AG20443 (cell line): ENCODE measurements at regions not wholly inside any gene's neighbourhood (a gene's known extent, or its start where the extent isn't known, plus 50 kb on each side); places are given as distances from the start of the nearest gene placed in this dataset.

Experiments
- DNase-seq: peaks from one replicate; pipeline ENCODE4 v3.0.0; 2012; ENCODE audit warnings: low spot score, mixed read lengths

GRCh38 chr2:128450211-128451024 lies 131.8 kb upstream of the HS6ST1 start:
- DNase-seq, result no peak

GRCh38 chr2:128451084-128452023 lies 132.7 kb upstream of the HS6ST1 start:
- no peak for DNase-seq

- no peak for DNase-seq
Observed at GRCh38 chr2:128452024-128452411, 133.3 kb upstream of the HS6ST1 start.

- no peak for DNase-seq
Observed at GRCh38 chr2:128452536-128453530, 134.2 kb upstream of the HS6ST1 start.

GRCh38 chr2:128454980-128455720 lies 136.5 kb upstream of the HS6ST1 start:
- DNase-seq, result no peak

GRCh38 chr2:128455721-128456050 lies 137.0 kb upstream of the HS6ST1 start:
- DNase-seq, result no peak

- no peak for DNase-seq
Observed at GRCh38 chr2:128456281-128456680, 137.6 kb upstream of the HS6ST1 start.

GRCh38 chr2:128457006-128457604 lies 138.4 kb upstream of the HS6ST1 start:
- DNase-seq, result no peak

GRCh38 chr2:128457716-128458115 lies 139.0 kb upstream of the HS6ST1 start:
- DNase-seq, result no peak

GRCh38 chr2:128458505-128458904 lies 139.8 kb upstream of the HS6ST1 start:
- no peak for DNase-seq

- no peak for DNase-seq
Observed at GRCh38 chr2:128464456-128464855, 145.8 kb upstream of the HS6ST1 start.

- DNase-seq, result no peak
Observed at GRCh38 chr2:128465246-128466170, 146.8 kb upstream of the HS6ST1 start.

- DNase-seq, result no peak
Observed at GRCh38 chr2:128466376-128466775, 147.7 kb upstream of the HS6ST1 start.

- DNase-seq, result no peak
Observed at GRCh38 chr2:128466776-128467175, 148.1 kb upstream of the HS6ST1 start.

- no peak for DNase-seq
Observed at GRCh38 chr2:128467321-128467969, 148.8 kb upstream of the HS6ST1 start.

- no peak for DNase-seq
Observed at GRCh38 chr2:128468186-128468920, 149.7 kb upstream of the HS6ST1 start.

- no peak for DNase-seq
Observed at GRCh38 chr2:128469203-128469602, 150.5 kb upstream of the HS6ST1 start.

- DNase-seq, result no peak
Observed at GRCh38 chr2:128469875-128470274, 151.2 kb upstream of the HS6ST1 start.
